Adrenal gland (tissue), 5 donors: ENCODE measurements at regions not wholly inside any gene's neighbourhood (a gene's known extent, or its start where the extent isn't known, plus 50 kb on each side); places are given as distances from the start of the nearest gene placed in this dataset.

Experiments used
- POLR2A ChIP-seq, 2 donors: fragments of 450-650 bp; IDR thresholded peaks; one replicate each; pipeline ENCODE4 v1.6.1; 2017; ENCODE audit warnings: antibody characterized with exemption in 2 of 2, mild to moderate bottlenecking in 2 of 2, moderate library complexity in 1 of 2
- TF ChIP-seq, protein P1 (sequence below), 6 experiments: fragments of 450-650 bp in 4 of 6; fragments of 200-600 bp in 2 of 6; sonication (generic) in 1 of 6; IDR thresholded peaks; 1 replicate in 5 of 6; 2 replicates in 1 of 6; pipeline versions ENCODE4 v1.5.1 to v1.8.0; 2016 to 2021; ENCODE audit warnings: antibody characterized with exemption in 6 of 6, mild to moderate bottlenecking in 2 of 6, moderate library complexity in 1 of 6
- donor health status: DM: no; HTN: no; CAD: no.

DNA sequence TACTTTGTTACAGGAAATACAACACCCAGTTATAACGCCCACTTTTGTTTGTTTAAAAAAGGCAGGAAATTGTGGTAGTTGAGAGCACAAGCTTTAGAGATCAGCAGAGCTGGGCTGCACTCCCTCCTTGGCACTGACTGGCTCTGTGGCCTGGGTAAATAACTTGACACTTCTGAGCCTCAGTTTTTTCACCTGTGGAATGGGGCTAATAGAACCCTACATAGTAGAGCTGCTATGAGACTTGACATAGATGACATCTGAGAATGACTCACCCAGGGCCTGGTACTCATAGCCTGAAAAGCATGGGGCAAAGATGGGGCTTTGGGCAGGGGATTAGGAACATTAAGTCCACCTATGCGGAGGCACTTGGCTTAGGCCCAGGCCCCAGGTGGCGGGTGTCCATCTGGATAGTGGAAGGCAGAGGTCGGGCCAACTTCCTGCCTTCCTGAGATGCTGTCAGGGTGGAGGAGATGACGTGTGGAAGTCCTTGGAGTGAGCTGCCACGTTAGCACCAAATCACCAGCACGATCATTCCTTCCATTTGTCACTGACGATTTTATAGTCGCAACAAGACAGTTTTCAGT is 159.1 kb downstream of the KATNAL1 start:
- TF ChIP-seq, protein P1, sequence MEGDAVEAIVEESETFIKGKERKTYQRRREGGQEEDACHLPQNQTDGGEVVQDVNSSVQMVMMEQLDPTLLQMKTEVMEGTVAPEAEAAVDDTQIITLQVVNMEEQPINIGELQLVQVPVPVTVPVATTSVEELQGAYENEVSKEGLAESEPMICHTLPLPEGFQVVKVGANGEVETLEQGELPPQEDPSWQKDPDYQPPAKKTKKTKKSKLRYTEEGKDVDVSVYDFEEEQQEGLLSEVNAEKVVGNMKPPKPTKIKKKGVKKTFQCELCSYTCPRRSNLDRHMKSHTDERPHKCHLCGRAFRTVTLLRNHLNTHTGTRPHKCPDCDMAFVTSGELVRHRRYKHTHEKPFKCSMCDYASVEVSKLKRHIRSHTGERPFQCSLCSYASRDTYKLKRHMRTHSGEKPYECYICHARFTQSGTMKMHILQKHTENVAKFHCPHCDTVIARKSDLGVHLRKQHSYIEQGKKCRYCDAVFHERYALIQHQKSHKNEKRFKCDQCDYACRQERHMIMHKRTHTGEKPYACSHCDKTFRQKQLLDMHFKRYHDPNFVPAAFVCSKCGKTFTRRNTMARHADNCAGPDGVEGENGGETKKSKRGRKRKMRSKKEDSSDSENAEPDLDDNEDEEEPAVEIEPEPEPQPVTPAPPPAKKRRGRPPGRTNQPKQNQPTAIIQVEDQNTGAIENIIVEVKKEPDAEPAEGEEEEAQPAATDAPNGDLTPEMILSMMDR (IDR thresholded peaks at IDR 0.05), result no peak
- no peak for TF ChIP-seq POLR2A (IDR thresholded peaks at IDR 0.05)
